VCaP (cell line): ENCODE measurements at regions not wholly inside any gene's neighbourhood (a gene's known extent, or its start where the extent isn't known, plus 50 kb on each side); places are given as distances from the start of the nearest gene placed in this dataset.

Source experiments
- H3K27ac ChIP-seq: fragments of 450-650 bp; 2 replicates; pipeline ENCODE4 v1.5.1; 2017
- CTCF ChIP-seq: fragments of 450-650 bp; conservative IDR thresholded peaks from 2 replicates; pipeline ENCODE4 v1.5.1; 2017; ENCODE audit warnings: mild to moderate bottlenecking, moderate library complexity

- no peak for TF ChIP-seq CTCF
Observed at GRCh38 chr3:194967151-194968117, 281.8 kb downstream of the FAM43A start.

GRCh38 chr3:194970066-194970465, 284.4 kb downstream of the FAM43A start:
- H3K27ac ChIP-seq = no peak overlapping the region
- TF ChIP-seq CTCF = no peak

More at GRCh38 chr3:194967151-194968117, 281.8 kb downstream of the FAM43A start:
- no peak overlapping the region for H3K27ac ChIP-seq

- no peak for TF ChIP-seq CTCF
- H3K27ac ChIP-seq = no peak overlapping the region
Observed at GRCh38 chr3:194971009-194971408, 285.3 kb downstream of the FAM43A start.

- H3K27ac ChIP-seq = no peak overlapping the region
- no peak for TF ChIP-seq CTCF
Observed at GRCh38 chr3:194971965-194972364, 286.3 kb downstream of the FAM43A start.

- no peak for TF ChIP-seq CTCF
- no peak overlapping the region for H3K27ac ChIP-seq
Observed at GRCh38 chr3:194972641-194973040, 287.0 kb downstream of the FAM43A start.

- H3K27ac ChIP-seq = no peak overlapping the region
- TF ChIP-seq CTCF = no peak
Observed at GRCh38 chr3:194973366-194974000, 287.8 kb downstream of the FAM43A start.

- TF ChIP-seq CTCF = no peak
- H3K27ac ChIP-seq = peak overlapping the region; percentile 74
Observed at GRCh38 chr3:194974468-194975135, 288.9 kb downstream of the FAM43A start.
